HG02852 (cell line): ENCODE measurements at regions not wholly inside any gene's neighbourhood (a gene's known extent, or its start where the extent isn't known, plus 50 kb on each side); places are given as distances from the start of the nearest gene placed in this dataset.
A peak's percentile ranks its signal among the peaks of the same experiment; 100 is the strongest.

Experiments
- ATAC-seq: cut with Tn5 transposase; IDR thresholded peaks from one replicate; pipeline ENCODE4 v1.9.1; 2021; ENCODE audit warnings: mild to moderate bottlenecking, moderate library complexity; ENCODE audit not compliant: unreplicated experiment

DNA sequence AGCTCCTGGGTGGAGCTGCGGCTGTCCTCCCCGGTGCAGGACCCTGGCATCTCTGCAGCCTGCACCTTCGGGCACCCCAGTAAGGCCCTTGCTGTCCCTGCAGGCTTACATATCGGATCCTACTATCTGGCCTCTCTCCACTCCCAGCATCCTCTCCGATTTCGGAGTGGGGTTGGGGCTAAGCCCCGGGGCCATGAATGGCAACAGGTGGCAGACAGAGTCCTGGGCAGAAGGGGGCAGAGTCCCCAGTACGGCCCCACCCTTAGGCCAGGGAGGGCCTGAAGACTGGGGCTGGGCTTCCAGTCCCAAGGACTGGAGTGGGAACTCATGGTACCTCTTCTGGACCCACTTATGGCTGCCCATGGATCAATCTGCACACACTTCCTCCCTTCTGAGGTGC lies 180.4 kb upstream of the MC4R start:
- no peak for ATAC-seq

DNA sequence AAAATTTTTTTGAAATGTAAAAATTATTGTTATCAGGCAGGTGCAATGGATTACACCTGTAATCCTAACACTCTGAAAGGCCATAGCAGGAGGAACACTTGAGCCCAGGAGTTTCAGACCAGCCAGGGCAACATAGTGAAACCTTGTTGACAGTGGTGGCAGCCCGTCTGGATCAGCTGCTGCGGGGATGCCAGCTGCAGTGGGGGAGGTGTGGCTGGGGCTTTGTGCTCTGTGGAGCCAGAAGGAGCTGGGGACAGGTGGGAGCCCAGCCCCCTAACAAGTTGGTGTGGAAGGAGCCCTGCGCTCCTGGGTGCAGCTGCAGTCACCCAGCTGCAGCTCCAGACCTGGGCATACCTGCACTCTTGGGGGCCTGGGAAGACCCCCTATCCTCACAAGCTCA lies 182.4 kb upstream of the MC4R start:
- no peak for ATAC-seq

DNA sequence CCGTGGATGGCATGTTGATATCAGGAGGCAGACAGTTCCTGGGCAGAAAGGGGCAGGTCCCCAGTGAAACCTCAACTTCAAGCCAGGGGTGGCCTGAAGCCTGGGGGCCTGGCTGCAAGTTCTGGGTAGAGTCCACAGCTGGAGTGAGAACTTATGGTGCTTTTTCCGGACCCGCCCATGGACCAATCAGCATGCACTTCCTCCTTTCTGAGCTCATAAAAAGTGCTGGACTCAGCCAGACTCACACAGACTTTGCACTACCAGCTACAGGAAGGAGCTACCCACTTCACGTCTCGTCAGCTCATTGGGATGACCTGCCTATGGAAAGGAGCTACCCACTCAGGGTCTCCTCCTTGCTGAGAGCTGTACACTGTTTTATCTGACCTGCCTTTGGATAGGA lies 183.1 kb upstream of the MC4R start:
- ATAC-seq = no peak

DNA sequence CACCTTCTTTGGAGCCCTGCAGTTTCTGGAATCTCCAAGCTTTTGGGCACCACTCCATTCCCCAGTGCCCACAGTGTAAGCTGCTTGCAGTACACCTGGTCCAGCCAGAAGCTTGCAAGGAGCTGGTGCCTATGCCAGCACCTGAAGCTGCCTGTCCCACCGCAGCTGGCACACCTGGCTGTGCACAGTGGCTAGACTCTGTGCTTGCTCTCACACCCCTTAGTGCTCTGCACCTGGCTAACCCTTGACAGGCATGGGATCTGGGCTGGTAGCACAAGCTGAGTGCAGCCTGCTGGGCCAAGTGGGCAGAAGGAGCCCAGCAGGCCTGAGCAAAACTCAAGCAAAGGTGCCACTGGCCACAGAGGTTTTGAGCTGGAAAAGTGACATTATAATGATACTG lies 183.8 kb upstream of the MC4R start:
- no peak for ATAC-seq

DNA sequence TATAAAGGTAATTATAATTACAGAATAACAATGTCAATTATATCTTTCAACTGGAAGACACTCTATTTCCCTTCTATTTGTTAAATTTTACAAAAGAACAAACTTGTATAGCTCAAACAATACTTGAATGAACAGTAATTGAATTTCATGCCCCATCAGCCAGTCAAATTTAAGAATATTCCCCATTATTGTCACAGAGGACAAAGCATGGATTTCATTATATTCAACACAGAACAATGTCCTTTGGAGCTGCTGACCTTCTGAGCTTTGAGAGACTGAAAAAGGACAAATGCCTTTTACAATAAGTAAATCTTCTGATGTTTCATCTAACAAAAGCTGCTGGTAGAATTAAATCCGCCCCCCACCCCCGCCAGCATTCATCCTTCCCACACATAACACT lies 187.5 kb upstream of the MC4R start:
- ATAC-seq = no peak

GRCh38 chr18:60563082-60563481 lies 190.5 kb upstream of the MC4R start:
- no peak for ATAC-seq

GRCh38 chr18:60568220-60568619 lies 195.6 kb upstream of the MC4R start:
- ATAC-seq = no peak

- no peak for ATAC-seq
These were observed 197.6 kb upstream of the MC4R start for GRCh38 chr18:60570172-60570571.

GRCh38 chr18:60577457-60577856 lies 204.9 kb upstream of the MC4R start:
- no peak for ATAC-seq

DNA sequence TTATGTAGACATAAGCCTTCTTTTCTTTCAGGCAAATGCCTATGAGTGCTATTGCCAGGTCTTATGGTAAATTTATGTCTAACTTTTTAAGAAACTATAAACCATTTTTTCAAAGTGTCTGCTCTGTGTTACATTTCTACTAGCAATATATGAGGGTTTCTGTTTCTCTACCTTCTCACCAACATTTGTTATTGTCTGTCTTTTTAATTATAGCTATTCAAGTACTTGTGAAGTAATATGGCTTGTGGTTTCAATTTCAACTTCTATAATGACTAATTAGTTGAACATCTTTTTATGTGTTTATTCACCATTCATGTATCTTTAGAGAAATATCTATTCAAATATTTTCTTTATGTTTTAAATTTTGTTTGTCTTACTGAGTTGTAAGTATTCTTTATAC lies 213.1 kb upstream of the MC4R start:
- no peak for ATAC-seq

DNA sequence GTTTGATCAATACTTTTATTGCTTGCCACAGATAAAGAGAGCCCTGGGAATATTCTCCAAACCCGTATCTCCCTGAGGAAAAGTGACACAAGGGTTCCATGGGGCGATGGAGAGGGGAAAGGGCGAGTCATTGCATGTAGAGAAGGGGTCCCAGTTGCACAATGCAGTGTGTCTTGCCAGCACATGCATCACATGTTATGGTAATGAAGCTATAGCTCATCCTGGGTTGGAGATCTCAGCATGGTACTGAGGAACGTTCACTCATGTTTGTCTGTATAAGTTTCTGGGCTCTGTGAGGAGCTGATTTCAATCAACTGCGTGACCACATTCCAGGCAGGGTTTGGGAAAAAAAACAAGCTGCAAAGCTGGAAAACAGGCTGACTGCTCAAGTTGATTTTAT lies 220.7 kb upstream of the MC4R start:
- no peak for ATAC-seq

DNA sequence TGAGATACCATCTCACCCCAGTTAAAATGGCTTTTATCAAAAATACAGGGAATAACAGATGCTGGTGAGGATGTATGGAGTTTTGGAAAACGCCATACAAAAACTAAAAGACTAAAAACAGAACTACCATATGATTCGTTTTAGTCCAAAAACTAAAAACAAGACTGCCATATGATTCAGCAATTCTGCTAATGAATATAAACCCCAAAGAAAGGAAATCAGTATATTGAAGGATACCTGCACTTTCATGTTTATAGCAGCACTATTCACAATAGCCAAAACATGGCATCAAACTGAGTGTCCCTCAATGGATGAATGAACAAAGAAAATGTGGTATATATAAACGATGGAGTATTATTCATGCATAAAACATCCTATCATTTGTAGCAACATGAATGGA lies 224.4 kb upstream of the MC4R start:
- ATAC-seq = no peak

- peak; percentile 71 for ATAC-seq
These were observed 226.7 kb upstream of the MC4R start for GRCh38 chr18:60599267-60599666.

- ATAC-seq = no peak
These were observed 227.4 kb upstream of the MC4R start for GRCh38 chr18:60599995-60600394.

DNA sequence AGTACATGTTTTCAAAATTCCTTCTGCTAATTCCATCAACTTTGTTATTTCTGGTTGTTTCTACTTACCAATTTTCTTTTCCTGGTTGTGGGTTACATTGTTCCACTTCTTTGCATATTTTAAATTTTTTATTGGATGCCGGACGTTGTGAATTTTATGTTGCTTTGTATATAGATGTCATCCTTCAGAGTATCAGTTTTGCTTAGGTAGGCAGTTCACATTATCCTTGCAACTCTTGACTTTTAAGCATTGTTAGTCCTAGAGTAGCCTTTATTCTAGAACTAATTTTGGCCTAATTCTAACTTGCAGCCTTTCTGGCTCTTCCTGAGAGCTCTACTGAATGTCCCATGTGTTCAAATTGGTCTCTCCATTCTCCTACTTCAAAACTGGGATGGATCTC lies 228.7 kb upstream of the MC4R start:
- no peak for ATAC-seq

- ATAC-seq = no peak
These were observed 250.8 kb upstream of the MC4R start for GRCh38 chr18:60623331-60623730.

- ATAC-seq = no peak
These were observed 251.6 kb upstream of the MC4R start for GRCh38 chr18:60624207-60624606.

GRCh38 chr18:60639836-60640235 lies 267.3 kb upstream of the MC4R start:
- ATAC-seq = no peak

GRCh38 chr18:60643009-60643408 lies 270.4 kb upstream of the MC4R start:
- ATAC-seq = no peak

GRCh38 chr18:60646725-60647124 lies 274.1 kb upstream of the MC4R start:
- ATAC-seq = no peak

DNA sequence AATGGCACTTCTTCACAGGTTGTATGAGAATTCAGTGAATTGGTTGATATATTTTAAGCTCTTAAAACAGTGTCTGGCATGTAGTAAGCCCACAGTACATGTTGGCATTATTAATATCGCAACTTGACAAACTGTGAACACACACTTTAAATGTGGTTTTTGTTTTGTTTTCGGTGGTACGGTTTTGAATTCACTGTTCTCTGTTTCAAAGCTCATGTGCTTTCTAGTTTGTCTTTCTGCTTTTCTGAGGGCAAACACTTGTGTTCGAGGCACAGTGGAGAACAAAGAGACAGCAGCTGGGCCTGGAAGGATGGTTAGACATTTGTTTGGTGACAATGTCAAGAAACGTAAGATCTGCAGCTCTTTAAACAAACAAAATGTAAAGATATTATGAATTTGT lies 276.5 kb upstream of the MC4R start:
- ATAC-seq = peak; percentile 99

DNA sequence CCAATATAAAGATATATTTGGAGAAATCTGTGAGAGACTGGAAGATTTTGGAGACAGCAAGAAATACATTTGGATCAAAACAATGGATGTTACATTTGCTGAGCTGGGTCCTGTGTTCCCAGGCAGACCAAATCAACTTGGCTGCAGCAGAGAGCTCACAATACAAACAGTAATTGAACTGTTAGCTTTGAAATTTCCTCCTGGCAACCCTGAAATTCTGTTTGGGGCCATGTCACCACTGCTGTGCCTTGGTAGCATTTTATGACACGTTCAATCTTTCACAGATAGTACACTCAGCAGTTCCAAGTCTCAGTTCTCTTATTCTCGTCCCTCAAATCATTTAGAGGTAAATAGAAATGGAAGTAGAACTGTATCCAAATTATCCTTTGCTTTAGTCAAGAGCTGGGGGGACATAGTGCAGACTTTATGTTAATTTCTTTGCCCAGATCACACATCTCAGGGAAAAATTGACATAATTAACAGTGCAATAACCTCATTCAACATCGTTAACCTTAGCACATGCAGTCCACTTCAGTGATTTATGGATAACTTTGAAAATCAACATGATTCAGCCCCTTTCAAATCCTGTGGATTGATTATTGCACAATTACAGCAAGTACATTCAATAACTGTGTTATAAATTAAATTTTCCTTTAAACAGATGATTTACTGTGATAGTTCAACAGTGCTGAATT lies 277.4 kb upstream of the MC4R start:
- ATAC-seq = no peak

GRCh38 chr18:60654298-60654697 lies 281.7 kb upstream of the MC4R start:
- ATAC-seq = no peak
